GM18867 (cell line): ENCODE measurements at regions not wholly inside any gene's neighbourhood (a gene's known extent, or its start where the extent isn't known, plus 50 kb on each side); places are given as distances from the start of the nearest gene placed in this dataset.

Experiments
- ATAC-seq: cut with Tn5 transposase; IDR thresholded peaks from one replicate; pipeline ENCODE4 v1.9.1; 2021; ENCODE audit warnings: mild to moderate bottlenecking, moderate library complexity; ENCODE audit not compliant: unreplicated experiment

DNA sequence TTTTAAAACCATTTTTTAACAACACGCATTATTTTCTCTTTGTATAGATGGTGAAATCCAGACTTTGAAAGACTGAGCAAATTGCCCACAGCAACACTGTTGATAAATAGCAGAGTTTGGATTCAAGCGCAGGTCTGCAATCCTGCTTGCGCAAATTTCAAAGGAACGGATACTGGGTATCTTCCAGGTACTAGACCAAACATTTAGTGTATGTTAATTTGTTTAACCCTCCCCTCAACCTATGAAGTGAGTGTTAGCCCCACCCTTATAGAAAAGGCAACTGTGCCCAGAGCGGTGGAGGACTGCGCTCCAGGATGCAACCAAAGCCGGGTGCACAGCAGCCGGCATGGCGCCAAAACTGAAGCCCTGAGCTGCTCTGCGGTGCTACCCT is 103.8 kb downstream of the CPN2 start:
- ATAC-seq, result no peak

DNA sequence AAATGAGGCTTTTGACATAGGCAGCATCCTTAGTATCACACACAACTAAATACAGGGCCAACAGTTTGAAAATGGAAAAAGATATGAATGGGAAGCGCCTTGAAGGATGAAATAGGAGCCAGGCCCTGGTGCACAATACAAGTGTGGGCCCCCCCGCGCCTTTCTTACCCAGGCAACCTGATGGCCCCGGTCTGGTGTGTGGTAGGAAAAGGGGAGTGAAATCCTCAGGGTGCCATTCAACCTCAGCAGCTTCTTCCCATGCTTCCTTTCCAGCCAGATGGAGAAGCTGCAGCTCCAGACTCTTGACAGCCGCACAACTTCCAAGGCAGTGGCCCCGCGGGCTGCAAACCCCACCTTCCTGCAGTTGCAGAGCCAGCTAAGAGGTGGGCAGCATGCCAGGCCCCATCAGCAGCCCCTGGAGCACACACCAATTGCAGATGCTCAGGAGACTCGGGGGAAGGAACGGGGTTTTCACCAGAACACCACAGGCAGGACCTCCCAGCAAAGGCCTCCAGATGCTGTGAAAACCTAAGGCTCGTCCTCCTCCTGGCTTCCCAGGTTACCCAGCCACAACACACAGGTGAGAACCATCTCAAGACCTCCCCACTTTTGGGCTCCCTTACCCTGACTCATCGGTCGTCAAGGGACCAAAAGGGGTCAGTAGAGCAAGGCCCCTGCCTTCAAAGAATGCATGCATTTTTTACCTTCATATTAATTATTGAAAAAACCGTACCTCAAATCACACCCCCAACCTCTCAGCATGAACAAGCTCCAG is 101.6 kb downstream of the CPN2 start:
- no peak for ATAC-seq

DNA sequence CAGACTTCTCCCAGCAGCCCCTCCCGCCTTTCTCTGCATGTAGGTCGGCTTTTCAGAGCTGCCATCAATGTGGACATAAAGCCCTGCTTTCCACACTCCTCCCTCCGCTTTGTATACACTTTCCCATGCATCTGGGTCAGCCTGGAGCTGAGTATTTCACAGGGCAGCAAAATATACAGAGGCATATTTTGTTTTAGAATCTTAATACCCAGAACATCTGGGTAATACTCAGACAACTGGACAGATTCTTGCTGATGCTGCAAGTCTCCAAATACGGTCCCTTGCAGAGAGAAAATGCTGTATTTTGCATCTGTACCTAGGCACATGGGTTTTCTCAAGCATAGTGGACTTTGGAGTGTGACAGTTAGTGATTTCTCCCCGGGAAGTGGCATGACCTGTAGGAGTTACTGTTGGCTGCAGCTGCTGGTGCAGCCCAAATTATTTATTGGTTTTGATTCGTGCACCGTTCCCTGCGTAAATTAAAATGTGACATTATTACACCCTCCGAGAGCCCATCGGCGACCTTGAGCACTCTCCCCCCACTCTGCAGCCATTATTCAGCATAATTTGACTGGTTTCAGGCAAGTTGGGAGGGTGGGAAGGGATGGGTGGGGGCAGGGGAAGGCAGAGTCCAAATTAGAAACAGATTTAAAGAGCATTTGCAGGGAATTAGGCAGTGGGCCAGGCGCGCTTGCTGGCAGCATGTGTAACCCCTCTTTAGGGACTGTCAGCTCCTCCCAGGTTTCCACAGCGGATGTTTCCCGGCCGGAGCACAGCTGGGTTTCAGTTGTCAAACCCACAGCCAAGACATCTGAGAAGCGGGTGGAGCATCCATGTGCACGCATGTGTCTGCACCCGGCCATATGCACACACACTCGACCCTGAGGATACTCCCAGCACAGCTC is 100.8 kb downstream of the CPN2 start:
- no peak for ATAC-seq

- no peak for ATAC-seq
Observed at GRCh38 chr3:194251007-194251406, 100.1 kb downstream of the CPN2 start.

- no peak for ATAC-seq
Observed at GRCh38 chr3:194251461-194251860, 99.7 kb downstream of the CPN2 start.

GRCh38 chr3:194251891-194252560 is 99.1 kb downstream of the CPN2 start:
- no peak for ATAC-seq

- ATAC-seq, result no peak
Observed at GRCh38 chr3:194253270-194253669, 97.9 kb downstream of the CPN2 start.

- no peak for ATAC-seq
Observed at GRCh38 chr3:194254040-194254439, 97.1 kb downstream of the CPN2 start.

DNA sequence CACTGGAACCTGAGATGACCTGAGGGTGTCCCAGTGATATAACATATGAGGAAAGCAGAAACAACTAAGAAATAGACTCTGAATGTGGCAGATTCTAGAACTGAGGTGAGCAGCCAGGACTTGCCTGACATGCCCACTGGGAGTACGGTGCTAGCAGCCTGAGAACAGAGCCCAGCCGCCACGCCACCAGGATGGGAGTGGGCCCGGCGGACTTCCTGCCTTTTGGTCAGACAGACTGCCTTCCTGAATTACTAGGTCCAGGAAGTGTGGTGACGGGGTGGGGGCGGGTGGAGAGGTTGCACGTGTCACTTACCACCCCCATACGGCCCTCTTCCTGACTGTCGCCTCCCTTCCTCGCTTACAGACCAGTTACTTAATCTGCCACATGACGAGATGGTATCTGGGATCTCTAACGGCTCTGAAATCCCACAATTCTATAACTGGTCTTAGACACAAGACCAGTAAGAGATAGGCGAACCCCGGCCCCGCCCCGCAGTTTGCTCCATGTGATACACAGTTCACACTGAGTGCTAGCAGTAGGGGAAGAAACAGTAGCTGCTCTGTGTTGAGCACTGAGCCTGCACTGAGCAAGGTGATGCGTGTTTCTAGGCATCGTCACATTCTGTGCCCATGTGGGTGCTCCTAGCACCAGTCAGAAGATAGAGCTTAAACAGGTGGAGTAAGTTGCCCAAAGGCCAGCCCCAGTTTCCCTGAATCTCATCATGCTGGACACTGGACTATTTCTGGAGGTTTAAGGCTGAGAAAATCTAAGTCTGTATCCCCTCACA is 95.7 kb downstream of the CPN2 start:
- peak; percentile 58 for ATAC-seq

DNA sequence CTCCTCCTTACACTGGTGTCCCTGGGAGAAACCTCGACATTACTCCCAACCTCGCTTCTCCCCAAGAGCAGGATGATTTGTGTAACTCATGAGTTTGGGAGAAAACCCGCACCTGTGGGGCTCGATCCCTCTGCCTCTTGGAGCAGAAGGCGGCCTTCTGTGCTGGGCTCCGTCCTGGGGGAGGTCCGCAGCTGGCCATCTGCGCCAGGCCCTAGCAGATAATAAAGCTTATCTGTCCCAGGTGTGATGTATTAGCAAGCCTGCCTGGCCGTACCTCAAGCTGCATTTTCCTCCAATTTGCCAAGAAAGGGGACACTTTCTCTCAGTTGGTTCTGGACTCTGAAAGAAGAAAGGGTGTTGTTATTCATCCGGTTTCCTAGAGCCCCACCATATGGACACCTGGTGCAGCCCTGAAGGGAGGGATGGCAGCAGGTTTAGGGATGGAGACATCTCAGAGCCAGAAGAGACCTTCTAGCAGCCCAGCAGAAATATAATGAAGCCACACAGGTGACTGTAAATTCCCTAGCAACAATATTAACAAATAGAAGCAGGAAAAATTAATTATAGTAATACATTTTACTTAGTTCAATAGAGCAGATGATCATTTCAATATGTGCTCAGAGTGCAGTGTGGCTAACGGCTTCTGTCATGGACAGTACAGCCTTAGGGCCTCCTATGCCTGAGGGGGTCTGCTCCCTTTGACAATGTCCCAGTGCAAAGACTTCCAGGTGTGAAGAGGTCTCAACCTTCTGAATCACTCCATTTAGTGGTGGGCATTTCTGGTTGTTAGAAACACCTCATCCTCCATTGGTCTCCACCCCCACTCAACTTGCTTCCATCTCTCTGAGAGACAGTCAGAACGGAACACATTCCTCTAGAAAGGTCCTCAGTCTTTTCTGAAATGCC is 94.8 kb downstream of the CPN2 start:
- no peak for ATAC-seq

DNA sequence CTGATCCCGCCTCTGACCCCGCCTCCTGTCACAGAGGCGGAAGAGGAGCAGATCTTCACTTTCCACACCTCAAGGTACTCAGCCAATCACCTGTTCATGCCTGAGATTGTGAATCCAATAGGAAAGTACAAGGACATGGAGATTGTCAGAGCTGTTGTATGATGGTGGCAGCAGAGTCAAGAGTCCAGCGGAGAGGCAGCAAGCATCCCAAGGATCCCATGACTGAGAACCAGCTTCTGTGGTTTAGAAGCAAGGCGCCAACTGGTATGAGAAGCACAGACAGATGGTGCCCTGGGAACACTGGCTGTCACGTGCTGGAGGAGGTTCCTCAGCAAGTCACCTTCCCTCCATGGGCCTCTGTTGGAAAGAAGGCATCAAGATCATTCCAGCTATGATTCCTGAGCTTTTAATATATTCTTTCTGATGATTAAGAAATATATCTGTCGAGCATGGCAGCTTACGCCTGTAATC is 93.9 kb downstream of the CPN2 start:
- ATAC-seq, result no peak

GRCh38 chr3:194257916-194258668 is 93.0 kb downstream of the CPN2 start:
- no peak for ATAC-seq

DNA sequence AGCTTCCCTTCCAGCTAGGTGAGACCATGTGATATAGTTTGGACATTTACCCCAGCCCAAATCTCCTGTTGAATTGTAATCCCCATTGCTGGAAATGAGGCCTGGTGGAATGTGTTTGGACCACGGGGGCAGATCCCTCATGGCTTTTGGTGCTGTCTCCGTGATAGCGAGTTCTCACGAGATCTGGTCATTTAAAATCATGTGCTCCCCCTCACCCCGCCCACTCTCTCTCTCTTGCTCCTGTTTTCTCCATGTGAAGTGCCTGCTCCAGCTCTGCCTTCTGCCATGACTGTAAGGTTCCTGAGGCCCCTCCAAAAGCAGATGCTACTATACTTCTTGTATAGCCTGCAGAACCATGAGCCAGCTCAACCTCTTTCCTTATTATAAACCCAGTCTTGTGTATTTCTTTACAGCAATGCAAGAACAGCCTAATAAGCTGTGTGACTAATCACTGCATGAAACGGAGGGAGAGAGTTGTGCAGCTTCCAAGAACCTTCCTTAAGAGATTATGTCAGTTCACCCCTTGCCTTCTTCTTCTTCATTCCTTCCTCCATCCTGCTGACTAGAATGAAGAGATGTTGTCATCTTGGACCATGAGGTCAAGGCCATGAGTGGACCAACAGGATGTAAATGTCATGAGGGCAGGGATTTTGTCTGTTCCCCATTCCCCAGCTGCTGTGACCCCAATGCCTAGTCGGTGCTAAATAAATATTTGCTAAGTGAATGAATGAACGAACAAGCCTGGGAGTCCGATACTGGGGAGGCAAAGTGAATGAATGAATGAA is 91.0 kb downstream of the CPN2 start:
- no peak for ATAC-seq

DNA sequence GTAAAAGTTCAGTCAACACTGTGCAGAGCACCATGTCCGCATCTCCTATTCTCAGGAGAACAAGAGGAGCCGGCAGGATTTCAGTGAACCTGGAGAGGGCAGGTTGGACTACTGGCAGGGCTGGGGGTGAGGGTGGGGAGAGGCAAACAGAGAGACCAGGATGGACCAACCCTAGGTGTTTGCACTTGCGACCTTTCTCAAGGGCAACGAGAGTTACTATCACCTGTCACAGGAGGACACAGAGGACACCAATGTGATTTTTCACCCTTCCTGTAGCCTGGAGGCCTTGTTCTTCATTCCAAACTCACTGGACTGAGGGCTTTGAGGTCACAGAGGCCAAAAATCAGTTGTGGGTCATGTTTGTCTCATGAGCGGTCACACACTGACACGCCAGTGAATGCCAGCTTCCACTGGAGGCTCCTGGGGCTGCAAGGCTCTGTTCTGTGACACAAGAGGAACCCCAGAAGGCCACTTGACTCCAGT is 89.5 kb downstream of the CPN2 start:
- no peak for ATAC-seq

DNA sequence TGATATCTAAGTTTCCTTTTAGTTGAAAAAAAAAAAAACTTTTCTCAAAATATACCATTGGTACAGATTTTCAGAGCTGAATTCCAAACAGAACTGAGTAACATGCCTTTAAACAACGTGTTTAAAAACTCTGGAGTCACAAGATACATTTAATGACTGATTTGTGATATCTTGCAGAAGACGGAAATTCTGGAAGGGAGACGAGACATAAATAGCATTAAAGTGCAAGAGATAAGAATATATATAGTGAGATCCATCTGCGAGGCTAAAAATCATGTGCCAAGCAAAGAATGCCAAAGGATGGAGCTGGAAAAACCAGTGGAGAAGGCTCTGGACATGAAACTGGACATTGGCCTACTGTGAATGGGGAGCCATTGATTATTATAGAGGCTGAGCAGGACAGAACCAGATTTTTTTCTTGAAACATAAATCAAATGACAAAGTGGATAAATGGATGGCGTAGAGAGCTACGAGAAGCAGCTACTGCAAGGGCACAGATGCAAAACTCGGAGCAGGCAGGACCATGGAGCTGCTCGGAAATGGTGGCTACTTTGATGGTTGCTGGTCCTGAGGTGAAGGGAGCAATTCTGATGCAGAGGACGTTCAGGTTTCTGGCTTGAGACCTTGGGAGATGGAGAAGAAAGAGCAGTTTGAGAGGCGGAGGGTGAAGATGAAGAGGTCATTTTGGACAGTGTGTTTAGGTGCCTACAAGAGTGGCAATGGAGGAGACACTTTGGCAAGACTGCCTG is 88.8 kb downstream of the CPN2 start:
- ATAC-seq, result no peak

DNA sequence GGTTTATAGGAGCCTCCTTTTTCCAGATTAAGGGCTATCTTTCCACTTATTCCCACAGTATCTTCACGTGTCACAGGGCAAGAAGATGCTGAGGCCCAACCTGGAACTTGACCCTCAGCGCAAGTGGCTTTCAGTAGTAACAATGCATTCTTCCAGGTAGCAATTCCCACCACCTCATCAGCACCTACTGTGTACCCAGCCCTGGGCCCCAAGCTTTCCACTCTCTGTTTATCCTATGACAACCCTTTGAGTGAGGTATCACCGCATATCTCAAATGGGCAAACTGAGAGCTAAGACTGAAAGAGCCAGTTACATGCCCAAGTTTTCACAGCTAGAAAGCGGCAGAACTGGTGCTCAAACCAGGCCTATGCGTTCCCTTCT is 88.2 kb downstream of the CPN2 start:
- ATAC-seq, result no peak
